ENCODE measurements at regions not wholly inside any gene's neighbourhood (a gene's known extent, or its start where the extent isn't known, plus 50 kb on each side); places are given as distances from the start of the nearest gene placed in this dataset.

GRCh38 chr7:144995495-144995894 is 159.6 kb upstream of the TPK1 start:
- Mint-ChIP-seq H3K9me3 (peaks cover 43% of the 10 kb centered on the region), H3K4me1 (no peaks in the 10 kb centered on the region), H3K27ac (no peak overlapping the region), H3K36me3 (ENCODE audit: low read depth) (no peaks in the 10 kb centered on the region), H3K27me3 (ENCODE audit: low read depth, poor library complexity) (no peaks in the 10 kb centered on the region), H3K4me3 (no peak overlapping the region)
- DNase-seq: no peak
- no peak for TF ChIP-seq CTCF (IDR thresholded peaks at IDR 0.05)

- Mint-ChIP-seq H3K27ac (no peak overlapping the region), H3K36me3 (ENCODE audit: low read depth) (no peaks in the 10 kb centered on the region), H3K9me3 (peaks cover 9% of the 10 kb centered on the region), H3K4me3 (no peak overlapping the region), H3K27me3 (ENCODE audit: low read depth, poor library complexity) (no peaks in the 10 kb centered on the region), H3K4me1 (no peaks in the 10 kb centered on the region)
- no peak for TF ChIP-seq CTCF (IDR thresholded peaks at IDR 0.05)
- no peak for DNase-seq
Measured at GRCh38 chr7:144991041-144991440, 155.2 kb upstream of the TPK1 start.

DNA sequence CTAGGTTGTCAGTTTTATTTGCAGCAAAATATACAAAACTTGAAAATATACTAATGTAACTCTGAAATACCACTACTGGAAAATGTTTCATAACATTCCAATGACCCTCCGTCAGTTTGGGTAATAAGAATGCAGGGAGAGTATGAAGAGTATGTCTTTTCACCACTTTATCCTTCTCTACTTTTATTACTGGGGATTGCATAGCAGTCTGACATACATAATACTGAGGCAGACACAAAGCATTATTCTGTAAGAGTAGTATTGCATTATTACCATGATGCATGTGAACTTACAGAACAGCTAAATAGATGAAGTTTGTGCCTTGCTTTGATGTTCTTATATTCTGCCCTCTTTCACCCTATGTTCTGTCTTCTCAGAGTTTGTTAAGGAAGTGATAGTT is 151.8 kb upstream of the TPK1 start:
- no peaks in the 10 kb centered on the region for H3K27me3 Mint-ChIP-seq (ENCODE audit: low read depth, poor library complexity)
- no peak overlapping the region for H3K27ac Mint-ChIP-seq

GRCh38 chr7:144982133-144982532 is 146.3 kb upstream of the TPK1 start:
- Mint-ChIP-seq H3K27ac (no peak overlapping the region), H3K36me3 (ENCODE audit: low read depth) (no peaks in the 10 kb centered on the region), H3K4me3 (no peak overlapping the region), H3K9me3 (peaks cover 3% of the 10 kb centered on the region), H3K4me1 (no peaks in the 10 kb centered on the region), H3K27me3 (ENCODE audit: low read depth, poor library complexity) (no peaks in the 10 kb centered on the region)
- no peak for DNase-seq
- no peak for TF ChIP-seq CTCF (IDR thresholded peaks at IDR 0.05)

More for the DNA sequence above, 151.8 kb upstream of the TPK1 start:
- TF ChIP-seq CTCF (IDR thresholded peaks at IDR 0.05): no peak
- Mint-ChIP-seq H3K4me1 (no peaks in the 10 kb centered on the region), H3K9me3 (no peaks in the 10 kb centered on the region), H3K4me3 (no peak overlapping the region), H3K36me3 (ENCODE audit: low read depth) (no peaks in the 10 kb centered on the region)
- DNase-seq: no peak

DNA sequence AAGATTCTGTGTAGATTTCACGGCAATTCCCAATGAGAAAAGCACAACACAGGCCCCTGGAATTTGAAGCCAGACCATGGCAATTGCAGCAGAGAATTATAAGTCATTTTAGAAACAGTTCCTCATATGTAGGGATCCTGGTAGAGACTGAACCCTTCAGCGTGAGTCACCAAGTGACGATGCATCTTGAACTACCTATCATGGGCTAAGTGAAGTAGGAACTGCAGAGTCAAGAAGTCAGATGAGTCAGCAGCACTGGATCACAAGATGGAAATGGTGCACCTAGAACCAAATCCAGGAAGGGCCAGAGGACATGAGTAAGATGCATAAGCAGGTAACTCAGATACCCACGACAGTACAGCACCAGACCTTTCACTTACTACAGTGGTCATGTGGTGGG is 140.0 kb upstream of the TPK1 start:
- H3K27me3 Mint-ChIP-seq (ENCODE audit: low read depth, poor library complexity): no peaks in the 10 kb centered on the region
- H3K36me3 Mint-ChIP-seq (ENCODE audit: low read depth): no peaks in the 10 kb centered on the region
- DNase-seq: no peak

More for the DNA sequence above, 140.0 kb upstream of the TPK1 start:
- Mint-ChIP-seq H3K9me3 (no peaks in the 10 kb centered on the region), H3K4me3 (no peak overlapping the region), H3K4me1 (no peaks in the 10 kb centered on the region), H3K27ac (no peak overlapping the region)
- TF ChIP-seq CTCF (IDR thresholded peaks at IDR 0.05): no peak

Measured in nephron progenitor cell (in vitro differentiated cells).